ENCODE measurements at regions not wholly inside any gene's neighbourhood (a gene's known extent, or its start where the extent isn't known, plus 50 kb on each side); places are given as distances from the start of the nearest gene placed in this dataset.

- no peak for DNase-seq (ENCODE audit: low read depth in 4 of 4, low spot score in 1 of 4)
These were observed 57.0 kb upstream of the LMX1B start for GRCh38 chr9:126556560-126557250.

- peak; percentile 25 to 52 (median 48) for DNase-seq (ENCODE audit: low read depth in 4 of 4, low spot score in 1 of 4)
These were observed 55.6 kb upstream of the LMX1B start for GRCh38 chr9:126558051-126558665.

GRCh38 chr9:126559296-126559695, 54.4 kb upstream of the LMX1B start:
- DNase-seq (ENCODE audit: low read depth in 4 of 4, low spot score in 1 of 4), result no peak

- DNase-seq (ENCODE audit: low read depth in 4 of 4, low spot score in 1 of 4), result no peak
These were observed 52.1 kb upstream of the LMX1B start for GRCh38 chr9:126561582-126561981.

GRCh38 chr9:126563556-126563955, 50.2 kb upstream of the LMX1B start:
- no peak for DNase-seq (ENCODE audit: low read depth in 4 of 4, low spot score in 1 of 4)
